ENCODE measurements at regions not wholly inside any gene's neighbourhood (a gene's known extent, or its start where the extent isn't known, plus 50 kb on each side); places are given as distances from the start of the nearest gene placed in this dataset.
"Not testable (repeated sequence)": the region's sequence is repeated elsewhere in the genome, so short reads cannot be mapped to it uniquely, and the experiment has no call there.

- no peak overlapping the region for H3K27ac ChIP-seq
- TF ChIP-seq POLR2A (IDR thresholded peaks at IDR 0.05) (no peak), POLR2AphosphoS5 (IDR thresholded peaks at IDR 0.05) (no peak), EP300 (IDR thresholded peaks at IDR 0.05) (no peak)
- TF ChIP-seq, protein P1, sequence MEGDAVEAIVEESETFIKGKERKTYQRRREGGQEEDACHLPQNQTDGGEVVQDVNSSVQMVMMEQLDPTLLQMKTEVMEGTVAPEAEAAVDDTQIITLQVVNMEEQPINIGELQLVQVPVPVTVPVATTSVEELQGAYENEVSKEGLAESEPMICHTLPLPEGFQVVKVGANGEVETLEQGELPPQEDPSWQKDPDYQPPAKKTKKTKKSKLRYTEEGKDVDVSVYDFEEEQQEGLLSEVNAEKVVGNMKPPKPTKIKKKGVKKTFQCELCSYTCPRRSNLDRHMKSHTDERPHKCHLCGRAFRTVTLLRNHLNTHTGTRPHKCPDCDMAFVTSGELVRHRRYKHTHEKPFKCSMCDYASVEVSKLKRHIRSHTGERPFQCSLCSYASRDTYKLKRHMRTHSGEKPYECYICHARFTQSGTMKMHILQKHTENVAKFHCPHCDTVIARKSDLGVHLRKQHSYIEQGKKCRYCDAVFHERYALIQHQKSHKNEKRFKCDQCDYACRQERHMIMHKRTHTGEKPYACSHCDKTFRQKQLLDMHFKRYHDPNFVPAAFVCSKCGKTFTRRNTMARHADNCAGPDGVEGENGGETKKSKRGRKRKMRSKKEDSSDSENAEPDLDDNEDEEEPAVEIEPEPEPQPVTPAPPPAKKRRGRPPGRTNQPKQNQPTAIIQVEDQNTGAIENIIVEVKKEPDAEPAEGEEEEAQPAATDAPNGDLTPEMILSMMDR (IDR thresholded peaks at IDR 0.05), result no peak
- no peaks in the 10 kb centered on the region for H3K36me3 ChIP-seq
- DNase-seq (ENCODE audit: low spot score in 2 of 2), result no peak
- H3K9me3 ChIP-seq, result no peaks in the 10 kb centered on the region
- 96% methylated on average over 2 of the region's 2 CpGs for WGBS
- no peaks in the 10 kb centered on the region for H3K4me1 ChIP-seq
- H3K27me3 ChIP-seq, result no peaks in the 10 kb centered on the region
- H3K4me3 ChIP-seq, result no peak overlapping the region
Measured at GRCh38 chr3:80334534-80334933, 566.7 kb upstream of the ROBO1 start.

DNA sequence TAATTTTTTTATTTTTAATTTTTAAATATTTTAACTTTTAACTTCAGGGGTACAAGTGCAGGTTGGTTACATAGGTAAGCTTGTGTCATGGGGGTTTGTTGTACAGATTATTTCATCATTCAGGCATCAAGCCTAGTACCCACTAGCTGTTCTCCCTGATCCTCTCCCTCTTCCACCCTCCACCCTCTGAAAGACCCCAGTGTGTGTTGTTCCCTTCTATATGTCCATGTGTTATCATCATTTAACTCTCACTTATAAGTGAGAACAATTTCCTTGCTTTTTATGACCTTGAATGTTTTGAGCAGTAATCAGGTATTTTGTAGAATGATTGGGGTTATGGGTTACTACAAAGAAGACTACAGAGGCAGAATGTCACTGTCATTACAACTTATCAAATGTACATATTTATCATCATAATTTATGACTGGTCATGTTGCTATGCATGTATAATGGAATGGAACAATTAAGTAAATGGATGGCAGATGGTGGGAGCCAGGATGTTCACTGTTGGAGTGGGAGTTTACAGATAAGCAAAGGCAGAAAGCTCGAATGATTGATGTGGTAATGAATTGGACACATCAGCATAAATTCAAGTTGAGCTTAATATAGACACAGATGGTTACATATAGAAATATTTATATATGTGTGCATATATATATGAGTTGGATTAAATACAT lies 563.8 kb upstream of the ROBO1 start:
- Histone ChIP-seq H3K4me1 (no peaks in the 10 kb centered on the region), H3K4me3 (no peak overlapping the region), H3K36me3 (no peaks in the 10 kb centered on the region), H3K27me3 (no peaks in the 10 kb centered on the region), H3K27ac (no peak overlapping the region), H3K9me3 (no peaks in the 10 kb centered on the region)
- TF ChIP-seq POLR2A (IDR thresholded peaks at IDR 0.05) (no peak), POLR2AphosphoS5 (IDR thresholded peaks at IDR 0.05) (no peak), EP300 (IDR thresholded peaks at IDR 0.05) (no peak)
- TF ChIP-seq, protein P1 (IDR thresholded peaks at IDR 0.05), result no peak
- no peak for DNase-seq (ENCODE audit: low spot score in 2 of 2)
- WGBS, result 55% methylated on average over 1 of the region's 1 CpG

- not testable (repeated sequence) for H3K27ac ChIP-seq; H3K9me3 ChIP-seq; H3K27me3 ChIP-seq; H3K4me3 ChIP-seq; H3K4me1 ChIP-seq; H3K36me3 ChIP-seq; DNase-seq (ENCODE audit: low spot score in 2 of 2)
- WGBS, result 98% methylated on average over 8 of the region's 19 CpGs
Measured at GRCh38 chr3:80314541-80314940, 546.7 kb upstream of the ROBO1 start.

GRCh38 chr3:80308637-80309036 lies 540.8 kb upstream of the ROBO1 start:
- H3K27ac ChIP-seq, result no peak overlapping the region
- H3K4me3 ChIP-seq, result no peak overlapping the region
- no peak for DNase-seq (ENCODE audit: low spot score in 2 of 2)
- H3K4me1 ChIP-seq, result no peaks in the 10 kb centered on the region
- no peaks in the 10 kb centered on the region for H3K9me3 ChIP-seq
- 95% methylated on average over 7 of the region's 8 CpGs for WGBS
- TF ChIP-seq EP300 (IDR thresholded peaks at IDR 0.05), result no peak
- TF ChIP-seq, protein P1 (IDR thresholded peaks at IDR 0.05), result no peak
- TF ChIP-seq POLR2AphosphoS5 (IDR thresholded peaks at IDR 0.05), result no peak
- TF ChIP-seq POLR2A (IDR thresholded peaks at IDR 0.05), result no peak
- H3K36me3 ChIP-seq, result no peaks in the 10 kb centered on the region
- no peaks in the 10 kb centered on the region for H3K27me3 ChIP-seq

DNA sequence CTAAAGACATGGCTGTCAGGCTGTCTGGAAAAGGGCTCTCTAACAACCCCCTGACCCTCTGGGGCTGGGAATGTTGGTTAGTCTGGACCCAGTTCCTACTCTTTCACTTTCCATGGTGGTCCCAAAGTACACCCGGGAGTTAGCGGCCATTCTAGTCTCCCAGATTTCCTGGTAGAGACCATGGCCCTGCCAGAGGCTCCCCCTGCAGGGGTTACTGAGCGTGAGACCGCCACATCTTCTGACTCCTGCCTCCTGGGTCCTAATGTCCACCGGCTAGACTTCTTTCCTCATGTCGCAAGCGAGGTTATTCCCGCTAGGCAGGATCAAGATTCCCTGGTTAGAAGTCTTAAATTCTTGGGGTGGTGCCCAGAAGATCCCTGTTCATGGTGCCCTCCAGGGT lies 540.0 kb upstream of the ROBO1 start:
- no peak for DNase-seq (ENCODE audit: low spot score in 2 of 2)
- Histone ChIP-seq H3K27ac (no peak overlapping the region), H3K4me3 (no peak overlapping the region), H3K36me3 (no peaks in the 10 kb centered on the region), H3K27me3 (no peaks in the 10 kb centered on the region), H3K9me3 (no peaks in the 10 kb centered on the region), H3K4me1 (no peaks in the 10 kb centered on the region)
- TF ChIP-seq, protein P1 (IDR thresholded peaks at IDR 0.05), result no peak
- 95% methylated on average over 8 of the region's 8 CpGs for WGBS

DNA sequence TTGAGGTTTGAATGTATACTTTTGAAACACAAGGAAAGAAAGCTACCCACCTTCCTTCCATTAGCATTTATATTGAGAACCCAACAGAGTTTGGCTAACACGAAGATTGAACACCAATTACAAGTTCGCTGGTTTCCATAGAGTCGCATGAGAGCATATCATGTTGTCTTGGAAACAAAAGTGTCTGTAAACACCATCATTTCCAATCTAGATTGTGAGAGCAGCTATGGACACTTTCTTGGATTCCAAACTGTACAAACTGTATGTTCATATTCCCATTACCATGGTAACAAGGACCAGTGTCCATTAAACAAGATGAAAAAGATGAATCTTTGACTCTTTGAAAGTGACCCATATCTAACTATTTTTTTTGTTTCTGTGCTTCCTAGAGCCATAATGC lies 529.9 kb upstream of the ROBO1 start:
- Histone ChIP-seq H3K27ac (no peak overlapping the region), H3K4me1 (no peaks in the 10 kb centered on the region), H3K27me3 (no peaks in the 10 kb centered on the region), H3K36me3 (no peaks in the 10 kb centered on the region), H3K4me3 (no peak overlapping the region), H3K9me3 (no peaks in the 10 kb centered on the region)
- WGBS, result 90% methylated on average over 3 of the region's 3 CpGs
- no peak for DNase-seq (ENCODE audit: low spot score in 2 of 2)
- TF ChIP-seq POLR2AphosphoS5 (IDR thresholded peaks at IDR 0.05), result no peak
- TF ChIP-seq, protein P1 (IDR thresholded peaks at IDR 0.05), result no peak

Data from suprapubic skin (tissue), 4 donors.